ENCODE measurements at regions not wholly inside any gene's neighbourhood (a gene's known extent, or its start where the extent isn't known, plus 50 kb on each side); places are given as distances from the start of the nearest gene placed in this dataset.
"Not testable (repeated sequence)": the region's sequence is repeated elsewhere in the genome, so short reads cannot be mapped to it uniquely, and the experiment has no call there.

- not testable (repeated sequence) for DNase-seq
Observed at GRCh38 chr10:42533866-42534265, 104.5 kb downstream of the ZNF33B start.

- DNase-seq, result no peak
Observed at GRCh38 chr10:42532996-42533395, 105.4 kb downstream of the ZNF33B start.

- no peak for DNase-seq
Observed at GRCh38 chr10:42523098-42523497, 115.3 kb downstream of the ZNF33B start.

DNA sequence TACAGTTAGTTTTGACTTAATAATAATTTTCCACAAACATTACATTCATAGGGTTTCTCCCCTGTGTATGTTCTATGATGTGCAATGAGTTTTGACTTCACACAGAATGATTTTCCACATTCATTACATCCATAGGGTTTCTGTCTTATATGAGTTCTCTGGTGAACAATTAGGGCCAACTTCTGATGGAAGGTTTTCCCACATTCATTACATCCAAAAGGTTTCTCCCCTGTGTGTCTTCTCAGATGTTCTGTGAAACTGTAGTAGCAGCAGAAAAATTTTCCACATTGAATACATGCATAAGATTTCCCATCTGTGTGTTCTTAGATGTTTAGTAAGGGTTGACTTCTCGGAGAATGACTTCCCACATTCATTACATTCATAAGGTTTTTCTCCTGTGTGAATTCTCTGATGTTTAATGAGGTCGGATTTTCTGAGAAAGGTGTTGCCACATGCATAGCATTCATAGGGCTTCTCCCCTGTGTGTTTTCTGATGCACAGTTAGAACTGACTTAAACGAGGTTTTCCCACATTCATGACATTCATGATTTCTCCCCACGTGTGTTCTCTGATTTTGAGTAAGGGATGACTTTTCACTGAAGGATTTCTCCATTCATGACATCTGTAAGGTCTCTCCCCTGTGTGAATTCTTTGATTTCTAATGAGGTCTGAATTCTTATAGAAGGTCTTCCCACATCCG is 118.5 kb downstream of the ZNF33B start:
- DNase-seq, result no peak

GRCh38 chr10:42519079-42519478 is 119.3 kb downstream of the ZNF33B start:
- no peak for DNase-seq

GRCh38 chr10:42513921-42514320 is 124.4 kb downstream of the ZNF33B start:
- no peak for DNase-seq

DNA sequence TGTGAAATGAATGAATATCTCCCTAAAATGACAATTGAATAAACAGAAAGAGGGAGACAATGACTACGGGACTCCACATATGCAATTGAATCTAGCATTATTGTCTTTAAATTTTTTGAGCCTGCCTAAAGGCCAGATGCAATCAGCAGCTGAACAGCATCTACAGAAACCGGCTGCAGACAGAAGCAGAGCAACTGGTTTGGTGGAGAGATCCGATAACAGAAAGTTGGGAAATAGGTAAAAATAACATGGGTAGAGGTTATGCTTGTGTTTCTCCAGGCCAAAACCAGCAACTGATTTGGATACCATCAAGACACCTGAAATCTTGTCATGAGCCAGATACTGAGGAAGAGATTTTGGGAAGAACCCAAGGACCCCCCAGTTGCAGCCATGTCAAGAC is 146.6 kb downstream of the ZNF33B start:
- no peak for DNase-seq

DNA sequence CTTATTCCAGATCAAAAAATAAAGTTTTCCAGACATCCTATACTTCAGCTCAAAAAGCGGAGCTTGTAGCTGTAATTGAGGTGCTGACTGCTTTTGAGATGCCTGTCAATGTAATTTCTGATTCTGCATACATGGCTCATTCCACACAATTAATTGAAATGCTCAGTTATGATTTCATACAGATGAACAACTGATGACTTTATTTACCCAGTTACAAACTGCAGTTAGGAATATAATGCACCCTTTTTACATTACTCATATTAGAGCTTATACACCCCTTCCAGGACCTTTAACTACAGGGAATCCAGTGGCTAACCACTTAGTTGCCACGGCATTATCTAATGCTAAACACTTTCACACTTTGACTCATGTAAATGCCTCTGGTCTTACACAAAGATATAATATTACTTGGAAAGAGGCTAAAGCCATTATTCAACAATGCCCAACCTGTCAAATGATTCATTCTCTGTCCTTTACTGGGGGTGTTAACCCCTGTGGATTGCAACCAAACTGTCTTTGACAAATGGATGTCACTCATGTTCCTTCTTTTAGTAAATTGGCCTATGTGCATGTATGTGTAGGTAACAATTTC is 147.3 kb downstream of the ZNF33B start:
- DNase-seq, result no peak

DNA sequence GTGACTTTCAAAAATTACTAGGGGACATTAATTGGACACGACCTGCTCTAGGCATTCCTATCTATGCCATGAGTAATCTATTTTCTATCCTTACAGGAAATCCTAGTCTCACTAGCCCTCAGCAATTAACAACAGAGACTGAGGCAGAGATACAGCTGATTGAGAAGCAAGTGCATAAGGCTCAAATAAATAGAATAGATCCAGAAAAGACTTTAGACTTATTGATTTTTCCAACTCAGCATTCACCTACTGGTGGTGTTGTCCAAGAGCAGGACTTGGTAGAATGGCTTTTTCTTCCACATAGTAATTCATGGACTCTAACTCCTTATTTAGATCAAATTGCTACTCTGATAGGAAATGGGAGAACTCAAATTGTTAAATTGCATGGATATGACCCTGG is 148.0 kb downstream of the ZNF33B start:
- no peak for DNase-seq

DNA sequence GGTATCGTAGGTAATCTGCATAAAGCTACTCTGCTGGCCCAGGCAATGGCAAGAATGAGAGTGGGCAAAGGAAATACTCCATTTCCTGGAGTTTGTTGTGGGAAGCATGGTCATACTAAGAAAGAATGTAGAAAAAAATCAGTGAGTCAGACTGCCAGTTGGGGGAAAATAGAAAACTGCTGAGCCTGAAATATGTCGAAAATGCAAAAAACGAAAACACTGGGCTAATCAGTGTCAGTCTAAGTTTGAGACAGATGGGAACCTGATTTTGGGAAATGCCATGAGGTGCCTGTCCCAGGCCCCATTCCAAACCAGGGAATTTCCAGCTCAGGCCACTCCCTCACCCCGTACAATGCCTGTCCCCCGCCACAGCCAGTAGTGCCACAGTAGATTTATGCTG is 150.0 kb downstream of the ZNF33B start:
- no peak for DNase-seq

DNA sequence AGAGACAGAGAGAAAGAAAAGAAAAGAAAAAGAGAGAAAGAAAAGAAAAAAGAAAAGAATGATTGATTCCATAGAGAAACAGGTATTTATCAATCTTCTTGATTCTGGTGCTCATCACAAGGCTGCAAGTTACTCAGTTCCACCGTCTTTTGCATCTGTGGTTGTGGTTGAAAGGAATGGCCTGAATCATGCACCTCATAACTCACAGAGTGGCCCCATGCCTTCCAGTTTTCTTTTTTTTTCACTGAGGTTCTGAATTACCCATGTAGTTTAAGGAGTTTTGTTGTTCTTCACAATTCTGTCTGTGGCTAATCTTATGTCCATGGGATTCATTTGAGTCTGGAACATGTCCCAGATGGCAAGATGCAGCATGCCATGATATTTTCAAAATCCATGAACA is 156.0 kb downstream of the ZNF33B start:
- DNase-seq, result no peak

DNA sequence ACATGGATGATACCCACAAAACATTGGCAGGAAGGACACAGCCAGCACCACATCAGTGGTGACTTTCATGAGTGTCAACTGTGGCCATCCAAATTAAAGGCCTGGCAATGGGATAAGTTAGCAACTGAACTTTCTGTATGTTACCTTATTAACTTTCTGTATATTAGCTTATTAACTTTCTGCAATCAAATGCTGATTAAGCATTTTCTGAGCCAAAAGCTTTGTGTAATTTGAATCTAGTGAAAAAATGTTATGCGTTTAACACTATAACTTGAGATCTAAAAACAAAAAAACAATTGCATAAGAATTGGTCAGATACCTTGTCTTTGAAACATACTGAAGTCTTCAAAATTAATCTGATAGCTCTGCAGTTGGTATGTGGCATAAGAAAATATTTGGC is 159.3 kb downstream of the ZNF33B start:
- DNase-seq, result no peak

DNA sequence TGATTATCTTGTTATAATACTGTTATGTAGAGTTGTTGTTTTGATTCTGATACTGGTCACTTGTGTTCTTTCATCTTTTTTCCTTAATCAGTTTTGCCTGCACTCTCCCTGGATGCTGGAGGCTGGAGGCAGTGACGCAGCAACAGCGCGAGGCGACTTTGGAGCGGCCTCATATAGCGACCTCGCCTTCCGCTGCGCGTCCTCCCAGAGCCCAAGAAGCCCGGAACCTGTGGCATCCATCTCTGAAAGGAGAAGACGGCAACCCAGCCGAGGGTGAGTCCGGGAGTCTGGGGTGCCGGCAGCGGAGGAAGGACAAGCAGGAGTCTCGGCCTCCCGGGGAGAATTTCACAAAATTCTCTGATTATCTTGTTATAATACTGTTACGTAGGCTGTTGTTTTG is 161.2 kb downstream of the ZNF33B start:
- no peak for DNase-seq

- no peak for DNase-seq
Observed at GRCh38 chr10:42476101-42476500, 162.3 kb downstream of the ZNF33B start.

DNA sequence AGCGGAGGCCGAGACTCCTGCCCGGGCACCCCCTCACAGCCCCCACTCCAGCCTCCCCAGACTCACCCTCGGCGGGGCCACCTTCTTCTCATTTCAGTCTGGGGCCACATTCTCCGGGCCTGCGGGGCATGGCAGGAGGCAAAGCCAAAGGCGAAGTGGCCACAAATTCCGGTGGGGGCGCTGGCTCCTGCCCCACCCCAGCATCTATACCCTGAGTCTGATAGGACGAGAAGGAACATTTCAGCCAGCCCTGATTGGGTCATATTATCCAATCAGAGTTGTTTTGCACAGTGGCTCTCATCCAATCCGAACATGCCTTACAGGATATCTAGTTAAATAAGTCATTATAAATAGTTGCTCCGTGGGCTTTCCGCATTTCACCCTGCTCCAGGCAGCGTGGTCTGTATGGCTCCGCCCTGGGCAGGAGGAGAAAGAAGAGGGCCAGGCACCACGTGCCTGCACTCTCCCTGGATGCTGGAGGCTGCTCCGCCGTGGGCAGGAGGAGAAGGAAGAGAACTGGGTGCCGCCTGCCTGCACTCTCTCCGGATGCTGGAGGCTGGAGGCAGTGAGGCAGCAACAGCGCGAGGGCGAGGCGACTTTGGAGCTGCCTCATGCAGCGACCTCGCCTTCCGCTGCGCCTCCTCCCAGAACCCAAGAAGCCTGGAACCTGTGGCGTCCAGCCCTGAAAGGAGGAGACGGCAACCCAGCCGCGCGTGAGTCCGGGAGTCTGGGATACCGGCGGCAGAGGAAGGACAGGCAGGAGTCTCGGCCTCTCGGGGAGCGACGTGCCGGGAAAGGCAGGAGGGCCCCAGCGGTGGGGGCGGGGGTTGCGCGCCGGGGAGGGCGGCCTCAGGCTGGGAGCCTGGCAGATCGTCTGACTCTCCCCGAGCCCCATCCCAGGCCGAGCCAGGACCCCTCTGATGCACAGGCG is 162.9 kb downstream of the ZNF33B start:
- no peak for DNase-seq

DNA sequence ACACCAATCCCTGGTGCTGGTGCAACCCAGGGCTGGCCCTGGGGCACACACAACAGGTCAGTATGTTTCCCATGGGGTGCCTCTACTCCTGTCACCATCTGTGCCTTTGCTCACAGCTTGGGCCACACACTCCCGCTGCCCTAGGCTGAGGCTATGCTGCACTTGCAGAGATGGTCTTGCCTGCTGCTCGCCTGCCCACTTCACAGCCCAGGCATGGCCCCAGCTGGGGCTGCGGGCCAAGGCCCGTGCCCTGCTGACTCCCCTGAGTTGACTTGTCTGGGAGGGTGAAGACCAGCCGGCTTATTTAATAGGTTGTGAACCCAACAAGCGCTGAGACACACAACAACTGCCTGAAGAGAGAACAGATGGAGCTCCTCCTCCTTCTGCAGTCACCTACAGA is 184.1 kb downstream of the ZNF33B start:
- DNase-seq, result no peak

GRCh38 chr10:42431095-42431494 is 207.3 kb downstream of the ZNF33B start:
- DNase-seq, result no peak

GRCh38 chr10:42428534-42428933 is 209.8 kb downstream of the ZNF33B start:
- DNase-seq, result no peak

- no peak for DNase-seq
Observed at GRCh38 chr10:42422911-42423310, 215.5 kb downstream of the ZNF33B start.

GRCh38 chr10:42421812-42422211 is 216.6 kb downstream of the ZNF33B start:
- DNase-seq, result no peak

- DNase-seq, result no peak
Observed at GRCh38 chr10:42419789-42420188, 218.6 kb downstream of the ZNF33B start.

DNA sequence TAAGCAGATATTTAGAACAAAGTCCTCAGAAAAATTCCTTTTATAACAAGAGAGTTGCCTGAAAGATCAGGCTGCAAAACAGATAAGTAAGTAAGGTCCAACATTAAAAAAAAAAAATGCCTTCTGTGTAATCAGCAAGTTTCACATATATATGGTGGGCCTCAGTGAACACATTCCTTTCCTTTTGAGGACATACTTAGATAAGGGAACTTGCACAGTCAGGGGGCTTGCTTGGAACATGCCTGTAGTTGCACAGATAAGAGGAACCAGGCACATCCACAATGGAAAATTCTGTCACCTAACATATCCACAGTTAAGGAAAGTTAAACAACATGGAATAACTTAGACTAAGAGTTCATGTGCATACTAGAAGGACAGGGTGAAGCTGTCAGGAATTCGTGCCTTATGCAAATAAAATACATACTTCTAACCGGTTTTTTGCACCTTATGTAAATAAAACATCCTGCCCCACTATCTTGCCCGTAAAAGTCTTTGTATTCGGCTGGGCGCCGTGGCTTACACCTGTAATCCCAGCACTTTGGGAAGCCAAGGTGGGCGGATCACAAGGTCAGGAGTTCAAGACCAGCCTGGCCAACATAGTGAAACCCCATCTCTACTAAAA is 257.3 kb downstream of the ZNF33B start:
- no peak for DNase-seq

DNA sequence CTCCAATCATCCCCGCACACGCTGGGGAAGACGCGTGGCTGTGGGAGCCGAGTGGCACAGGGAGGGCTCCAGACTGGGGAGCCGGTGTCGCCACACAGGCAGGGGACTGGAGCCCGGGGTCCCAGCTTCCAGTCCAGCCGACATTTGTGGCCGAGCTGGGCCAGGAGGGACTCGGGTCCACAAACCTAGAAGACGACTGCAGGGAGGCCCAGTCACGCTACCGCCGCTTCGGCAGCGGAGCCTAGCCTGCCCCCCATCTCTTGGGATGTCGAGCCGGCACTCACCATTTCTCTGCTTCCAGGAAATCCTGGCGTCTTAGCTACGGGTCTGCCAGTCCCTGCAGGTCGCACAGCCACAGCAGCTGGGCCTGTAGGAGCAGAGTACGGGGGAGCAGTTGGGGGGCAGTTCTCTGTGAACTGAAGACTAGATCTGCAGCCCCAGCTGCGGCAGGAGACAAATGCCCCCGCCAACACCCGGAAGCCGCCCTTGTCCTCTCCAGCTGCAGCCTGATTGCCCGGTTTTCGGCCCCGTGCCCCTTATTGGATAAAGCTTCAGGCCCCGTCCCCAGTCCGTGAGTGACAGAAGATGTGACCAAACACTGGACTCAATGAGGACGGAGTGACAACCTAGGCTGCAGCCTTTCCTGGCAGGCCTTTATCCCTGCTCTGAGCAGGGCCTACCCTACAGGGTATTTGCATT is 270.7 kb downstream of the ZNF33B start:
- DNase-seq, result peak; percentile 31 to 64
